Left lung (tissue), 4 donors: ENCODE measurements at regions not wholly inside any gene's neighbourhood (a gene's known extent, or its start where the extent isn't known, plus 50 kb on each side); places are given as distances from the start of the nearest gene placed in this dataset.
"Not testable (repeated sequence)": the region's sequence is repeated elsewhere in the genome, so short reads cannot be mapped to it uniquely, and the experiment has no call there.

Experiments
- ATAC-seq: fragments of 200-7000 bp; cut with Tn5 transposase; one replicate; pipeline ENCODE4 v1.9.1; 2020; ENCODE audit warnings: moderate library complexity
- DNase-seq, 4 donors: peaks; one replicate each; pipeline ENCODE4 v3.0.0-alpha.2; 2013 to 2020
- H3K27ac ChIP-seq, 2 donors: fragments of 200-600 bp; sonication (generic) in 1 of 2; one replicate each; pipeline versions ENCODE4 v1.5.0 to v1.8.0; 2020 to 2021
- H3K27me3 ChIP-seq, 2 donors: fragments of 200-600 bp; sonication (generic) in 1 of 2; one replicate each; pipeline versions ENCODE4 v1.5.0 to v1.8.0; 2020 to 2021
- H3K36me3 ChIP-seq, 2 donors: fragments of 200-600 bp; sonication (generic) in 1 of 2; one replicate each; pipeline versions ENCODE4 v1.5.0 to v1.8.0; 2020 to 2021
- H3K4me1 ChIP-seq, 2 donors: fragments of 200-600 bp; one replicate each; pipeline ENCODE4 v1.8.0; 2021
- H3K4me3 ChIP-seq, 2 donors: fragments of 200-600 bp; sonication (generic) in 1 of 2; one replicate each; pipeline versions ENCODE4 v1.5.0 to v1.8.0; 2020 to 2021; ENCODE audit warnings: mild to moderate bottlenecking in 1 of 2
- H3K9me3 ChIP-seq, 2 donors: fragments of 200-600 bp; sonication (generic) in 1 of 2; one replicate each; pipeline versions ENCODE4 v1.5.0 to v1.8.0; 2020 to 2021
- intact Hi-C, 2 donors: fragments of 100-400 bp; cut with DNase I; formaldehyde crosslinking; loops; one replicate each; pipeline versions ENCODE4 v1.11.2 to v1.14.2; 2022
- TF ChIP-seq, protein P1 (sequence below), 2 donors: fragments of 200-600 bp; sonication (generic) in 1 of 2; IDR thresholded peaks; one replicate each; pipeline versions ENCODE4 v1.5.0 to v1.8.0; 2021; ENCODE audit warnings: antibody characterized with exemption in 2 of 2
- donor health status: DM: no; HTN: yes; CAD: no.
- donor health status: DM: no; HTN: no; CAD: no.

DNA sequence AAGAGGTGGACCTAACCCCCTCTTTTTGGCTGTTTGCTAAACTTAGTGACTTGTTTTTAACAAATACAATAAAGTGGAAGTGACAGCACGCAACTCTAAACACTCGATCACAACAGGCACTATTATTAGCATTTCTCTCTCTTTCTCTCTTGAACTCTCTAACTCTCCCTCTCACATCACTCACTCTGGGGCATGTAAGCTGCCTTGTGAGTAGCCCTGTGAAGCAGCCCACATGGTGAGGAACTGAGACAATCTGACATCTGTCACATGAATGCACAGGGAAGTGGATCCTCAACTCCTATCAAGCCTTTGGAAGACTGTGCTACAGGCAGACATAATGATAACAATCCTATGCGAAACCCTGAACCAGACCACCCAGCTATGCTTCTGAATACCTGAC, 609.0 kb upstream of the CNTN5 start:
- Histone ChIP-seq H3K36me3 (no peaks in the 10 kb centered on the region), H3K9me3 (peaks cover 0 to 2% of the 10 kb centered on the region in 2 donors), H3K4me1 (no peaks in the 10 kb centered on the region), H3K27me3 (no peaks in the 10 kb centered on the region), H3K4me3 (no peak overlapping the region), H3K27ac (no peak overlapping the region)
- ATAC-seq = no peak
- TF ChIP-seq, protein P1, sequence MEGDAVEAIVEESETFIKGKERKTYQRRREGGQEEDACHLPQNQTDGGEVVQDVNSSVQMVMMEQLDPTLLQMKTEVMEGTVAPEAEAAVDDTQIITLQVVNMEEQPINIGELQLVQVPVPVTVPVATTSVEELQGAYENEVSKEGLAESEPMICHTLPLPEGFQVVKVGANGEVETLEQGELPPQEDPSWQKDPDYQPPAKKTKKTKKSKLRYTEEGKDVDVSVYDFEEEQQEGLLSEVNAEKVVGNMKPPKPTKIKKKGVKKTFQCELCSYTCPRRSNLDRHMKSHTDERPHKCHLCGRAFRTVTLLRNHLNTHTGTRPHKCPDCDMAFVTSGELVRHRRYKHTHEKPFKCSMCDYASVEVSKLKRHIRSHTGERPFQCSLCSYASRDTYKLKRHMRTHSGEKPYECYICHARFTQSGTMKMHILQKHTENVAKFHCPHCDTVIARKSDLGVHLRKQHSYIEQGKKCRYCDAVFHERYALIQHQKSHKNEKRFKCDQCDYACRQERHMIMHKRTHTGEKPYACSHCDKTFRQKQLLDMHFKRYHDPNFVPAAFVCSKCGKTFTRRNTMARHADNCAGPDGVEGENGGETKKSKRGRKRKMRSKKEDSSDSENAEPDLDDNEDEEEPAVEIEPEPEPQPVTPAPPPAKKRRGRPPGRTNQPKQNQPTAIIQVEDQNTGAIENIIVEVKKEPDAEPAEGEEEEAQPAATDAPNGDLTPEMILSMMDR (IDR thresholded peaks at IDR 0.05) = no peak
- no peak for DNase-seq
- intact Hi-C loops = no loop called here

DNA sequence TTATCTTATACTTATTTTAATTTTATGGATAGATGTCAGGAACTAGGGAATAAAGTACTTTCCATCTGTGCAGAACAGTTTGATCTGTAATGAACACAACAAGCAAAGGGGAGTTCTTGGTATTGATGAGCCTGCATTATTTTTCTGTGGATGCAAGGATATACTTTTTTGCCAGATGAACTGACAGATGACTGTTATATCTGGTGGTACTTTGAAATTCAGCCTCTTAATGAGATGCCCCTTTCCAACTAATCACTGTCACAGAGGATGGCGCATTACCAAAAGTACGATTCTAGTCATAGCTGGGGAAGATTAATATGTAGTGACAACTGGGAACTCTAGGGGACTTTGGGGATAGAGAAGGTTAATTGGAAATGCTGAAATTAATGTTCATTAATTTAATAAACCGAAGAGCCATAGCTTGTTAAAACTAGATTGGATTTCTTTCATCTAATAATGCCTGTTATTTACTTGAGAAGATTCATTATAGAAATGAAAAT, 603.4 kb upstream of the CNTN5 start:
- H3K27ac ChIP-seq = no peak overlapping the region
- no peak overlapping the region for H3K4me3 ChIP-seq
- peaks cover 0 to 18% of the 10 kb centered on the region in 2 donors for H3K9me3 ChIP-seq
- DNase-seq (no peak), ATAC-seq (no peak)
- H3K36me3 ChIP-seq = no peaks in the 10 kb centered on the region
- no peaks in the 10 kb centered on the region for H3K27me3 ChIP-seq
- H3K4me1 ChIP-seq = no peaks in the 10 kb centered on the region
- TF ChIP-seq, protein P1 (IDR thresholded peaks at IDR 0.05) = no peak
- intact Hi-C loops = no loop called here

DNA sequence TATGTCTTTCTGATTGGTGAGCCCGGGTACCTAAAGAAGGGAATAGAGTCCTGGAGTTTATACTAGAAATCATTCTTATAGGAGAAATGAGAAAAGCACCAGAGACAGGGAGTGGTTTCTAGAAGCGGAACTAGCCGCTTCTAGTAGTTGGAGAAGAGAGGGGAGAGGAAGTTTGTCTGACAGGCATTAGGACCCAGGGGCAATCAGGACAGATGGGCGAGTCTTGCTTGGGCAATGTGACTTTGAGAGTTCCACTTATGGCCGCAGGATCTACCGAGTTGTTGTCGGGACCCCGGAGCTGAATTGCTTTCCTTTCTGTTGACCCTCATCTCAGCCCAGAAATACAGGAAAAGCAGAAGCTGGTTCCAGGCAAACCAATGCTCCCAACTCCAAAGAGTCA, 596.8 kb upstream of the CNTN5 start:
- H3K36me3 ChIP-seq = no peaks in the 10 kb centered on the region
- intact Hi-C loops = no loop called here
- ATAC-seq = no peak
- H3K27me3 ChIP-seq = no peaks in the 10 kb centered on the region
- TF ChIP-seq, protein P1 (IDR thresholded peaks at IDR 0.05) = no peak
- no peak overlapping the region for H3K4me3 ChIP-seq
- H3K9me3 ChIP-seq = peaks cover 0 to 43% of the 10 kb centered on the region in 2 donors
- no peaks in the 10 kb centered on the region for H3K4me1 ChIP-seq
- no peak overlapping the region for H3K27ac ChIP-seq
- DNase-seq = no peak

DNA sequence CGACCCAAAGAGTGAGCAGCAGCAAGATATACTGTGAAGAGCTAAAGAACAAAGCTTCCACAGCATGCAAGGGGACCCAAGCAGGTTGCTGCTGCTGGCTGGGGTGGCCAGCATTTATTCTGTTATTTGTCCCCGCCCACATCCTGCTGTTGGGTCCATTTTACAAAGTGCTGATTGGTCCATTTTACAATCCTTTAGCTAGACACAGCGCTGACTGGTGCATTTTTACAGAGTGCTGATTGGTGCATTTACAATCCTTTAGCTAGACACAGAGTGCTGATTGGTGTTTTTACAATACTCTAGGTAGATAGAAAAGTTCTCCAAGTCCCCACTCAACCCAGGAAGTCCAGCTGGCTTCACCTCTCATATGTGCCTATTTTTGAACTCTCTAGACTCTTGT, 596.0 kb upstream of the CNTN5 start:
- H3K4me1 ChIP-seq, H3K27ac ChIP-seq, DNase-seq, H3K27me3 ChIP-seq, H3K4me3 ChIP-seq, H3K36me3 ChIP-seq, ATAC-seq, intact Hi-C loops: not testable (repeated sequence)
- H3K9me3 ChIP-seq = peaks cover 0 to 45% of the 10 kb centered on the region in 2 donors

DNA sequence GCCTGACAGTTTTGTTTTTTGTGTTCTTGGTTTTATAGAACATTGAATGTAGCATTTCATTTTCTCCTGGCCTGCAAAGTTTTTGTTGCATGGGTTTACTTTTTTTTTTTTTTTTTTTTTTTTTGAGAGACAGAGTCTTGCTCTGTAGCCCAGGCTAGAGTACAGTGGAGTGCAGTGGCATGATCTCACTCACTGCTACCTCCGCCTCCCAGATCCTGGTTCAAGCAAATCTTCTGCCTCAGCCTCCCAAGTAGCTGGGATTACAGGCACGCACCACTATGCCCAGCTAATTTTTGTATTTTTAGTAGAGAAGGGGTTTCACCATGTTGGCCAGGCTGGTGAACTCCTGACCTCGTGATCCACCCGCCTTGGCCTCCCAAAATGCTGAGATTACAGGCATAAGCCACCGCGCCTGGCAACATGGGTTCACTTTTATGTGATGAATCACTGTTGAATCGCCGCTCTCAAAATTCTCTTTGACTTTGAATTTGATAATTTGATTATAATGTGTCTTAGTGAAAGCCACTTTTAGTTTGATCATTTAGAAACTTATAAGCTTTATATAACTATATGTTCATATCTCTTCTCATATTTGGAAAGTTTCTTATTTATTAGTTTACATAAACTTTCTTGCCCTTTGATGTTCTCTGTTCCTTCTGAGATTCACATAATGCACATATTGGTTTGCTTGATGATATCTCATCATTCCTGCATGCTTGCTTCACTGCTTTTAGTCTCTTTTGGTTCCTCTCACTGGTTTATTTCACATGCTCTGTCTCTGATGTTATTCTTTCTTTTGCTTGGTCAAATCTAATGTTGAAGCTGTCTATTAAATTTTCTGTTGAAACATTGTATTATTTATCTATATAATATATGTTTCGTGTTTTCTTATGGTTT, 589.0 kb upstream of the CNTN5 start:
- no peak for DNase-seq
- TF ChIP-seq, protein P1 (IDR thresholded peaks at IDR 0.05) = no peak
- H3K27me3 ChIP-seq = no peaks in the 10 kb centered on the region
- H3K4me3 ChIP-seq = no peak overlapping the region
- peaks cover 3 to 47% of the 10 kb centered on the region in 2 donors for H3K9me3 ChIP-seq
- intact Hi-C loops = no loop called here
- ATAC-seq = no peak
- no peaks in the 10 kb centered on the region for H3K4me1 ChIP-seq
- H3K36me3 ChIP-seq = no peaks in the 10 kb centered on the region
- no peak overlapping the region for H3K27ac ChIP-seq
